HEK293 (cell line): ENCODE measurements at regions not wholly inside any gene's neighbourhood (a gene's known extent, or its start where the extent isn't known, plus 50 kb on each side); places are given as distances from the start of the nearest gene placed in this dataset.
"Not testable (repeated sequence)": the region's sequence is repeated elsewhere in the genome, so short reads cannot be mapped to it uniquely, and the experiment has no call there.

Experiments
- CTCF ChIA-PET: fragments of 350-600 bp; formaldehyde crosslinking; extraction: SDS; loops from one replicate; lab custom pipeline; 2021; ENCODE audit warnings: antibody characterized with exemption; lab: Yijun Ruan, JAX
- POLR2A ChIA-PET: fragments of 300-600 bp; formaldehyde crosslinking; extraction: SDS; loops from one replicate; lab custom pipeline; 2020; ENCODE audit warnings: antibody characterized with exemption, inconsistent platforms; lab: Yijun Ruan, JAX
- H3K27ac ChIP-seq: fragments of 200-500 bp; sonication (Bioruptor generic); 2 replicates; pipeline ENCODE4 v1.5.1; 2014; ENCODE audit warnings: low read depth, low read length, control low read depth, inconsistent platforms; ENCODE audit errors: extremely low read depth
- H3K36me3 ChIP-seq, 2 experiments: fragments of 200-500 bp in 1 of 2; sonication (Bioruptor generic) in 1 of 2; 1 replicate in 1 of 2; 2 replicates in 1 of 2; pipeline ENCODE4 v1.5.1; 2014 to 2017; ENCODE audit warnings: inconsistent platforms in 2 of 2, low read length in 2 of 2; ENCODE audit not compliant: control insufficient read depth in 2 of 2, insufficient read depth in 1 of 2
- H3K4me1 ChIP-seq: fragments of 200-500 bp; sonication (Bioruptor generic); 2 replicates; pipeline ENCODE4 v1.5.1; 2014; ENCODE audit warnings: mild to moderate bottlenecking, low read length, inconsistent platforms; ENCODE audit not compliant: control insufficient read depth, insufficient read depth
- H3K4me3 ChIP-seq: 2 replicates; pipeline ENCODE4 v1.5.1; 2011; ENCODE audit warnings: low read depth, mild to moderate bottlenecking, control low read depth, low read length, moderate library complexity
- H3K9me3 ChIP-seq: fragments of 200-500 bp; sonication (Bioruptor generic); 2 replicates; pipeline ENCODE4 v1.5.1; 2014; ENCODE audit warnings: low read depth, low read length, inconsistent platforms; ENCODE audit not compliant: control insufficient read depth, insufficient read depth
- GLI4 ChIP-seq: fragments of 450-650 bp; formaldehyde crosslinking; IDR thresholded peaks from 2 replicates; pipeline ENCODE4 v1.5.1; 2016; ENCODE audit warnings: missing biosample characterization, missing genetic modification characterization
- MZF1 ChIP-seq: fragments of 450-650 bp; formaldehyde crosslinking; IDR thresholded peaks from 2 replicates; pipeline ENCODE4 v1.5.1; 2017; ENCODE audit warnings: missing biosample characterization, missing genetic modification characterization, borderline replicate concordance
- PRDM1 ChIP-seq: fragments of 450-650 bp; formaldehyde crosslinking; IDR thresholded peaks from 2 replicates; pipeline ENCODE4; 2016; ENCODE audit warnings: missing biosample characterization, missing genetic modification characterization
- REST ChIP-seq: fragments of 450-650 bp; formaldehyde crosslinking; IDR thresholded peaks from 2 replicates; pipeline ENCODE4 v1.5.1; 2016; ENCODE audit warnings: missing biosample characterization, missing genetic modification characterization
- ZBTB49 ChIP-seq: fragments of 450-650 bp; formaldehyde crosslinking; IDR thresholded peaks from 2 replicates; pipeline ENCODE4 v1.5.1; 2016; ENCODE audit warnings: missing biosample characterization, missing genetic modification characterization, low read depth
- ZFHX2 ChIP-seq: fragments of 450-650 bp; formaldehyde crosslinking; conservative IDR thresholded peaks from 2 replicates; pipeline ENCODE4 v1.5.1; 2016; ENCODE audit warnings: missing biosample characterization, missing genetic modification characterization
- ZIC2 ChIP-seq: fragments of 450-650 bp; formaldehyde crosslinking; IDR thresholded peaks from 2 replicates; pipeline ENCODE4 v1.5.1; 2016; ENCODE audit warnings: missing biosample characterization, missing genetic modification characterization
- ZNF121 ChIP-seq: fragments of 450-650 bp; formaldehyde crosslinking; IDR thresholded peaks from 2 replicates; pipeline ENCODE4 v1.5.1; 2016; ENCODE audit warnings: missing biosample characterization, missing genetic modification characterization
- ZNF133 ChIP-seq: fragments of 450-650 bp; formaldehyde crosslinking; IDR thresholded peaks from 2 replicates; pipeline ENCODE4 v1.5.1; 2016; ENCODE audit warnings: missing biosample characterization, missing genetic modification characterization
- ZNF146 ChIP-seq: fragments of 450-650 bp; formaldehyde crosslinking; IDR thresholded peaks from 2 replicates; pipeline ENCODE4 v1.5.1; 2016; ENCODE audit warnings: missing biosample characterization, missing genetic modification characterization
- ZNF280D ChIP-seq: fragments of 450-650 bp; formaldehyde crosslinking; IDR thresholded peaks from 2 replicates; pipeline ENCODE4 v1.5.1; 2016; ENCODE audit warnings: missing biosample characterization, missing genetic modification characterization
- ZNF335 ChIP-seq: fragments of 450-650 bp; formaldehyde crosslinking; conservative IDR thresholded peaks from 2 replicates; pipeline ENCODE4 v1.5.1; 2016; ENCODE audit warnings: missing biosample characterization, missing genetic modification characterization
- ZNF391 ChIP-seq: fragments of 450-650 bp; formaldehyde crosslinking; IDR thresholded peaks from 2 replicates; pipeline ENCODE4 v1.5.1; 2016; ENCODE audit warnings: low read depth, missing biosample characterization, missing genetic modification characterization, borderline replicate concordance
- ZNF449 ChIP-seq: fragments of 450-650 bp; formaldehyde crosslinking; IDR thresholded peaks from 2 replicates; pipeline ENCODE4 v1.5.1; 2017; ENCODE audit warnings: missing biosample characterization, mild to moderate bottlenecking, missing genetic modification characterization, moderate library complexity
- ZNF513 ChIP-seq: fragments of 450-650 bp; IDR thresholded peaks from 2 replicates; pipeline ENCODE4 v1.5.1; 2018; ENCODE audit warnings: missing biosample characterization, missing genetic modification characterization
- TF ChIP-seq, protein P1 (sequence below): fragments of 450-650 bp; formaldehyde crosslinking; IDR thresholded peaks from 2 replicates; pipeline ENCODE4 v1.5.1; 2016; ENCODE audit warnings: missing biosample characterization, missing genetic modification characterization

GRCh38 chr3:145457825-145458552, 703.0 kb downstream of the PLOD2 start:
- no peaks in the 10 kb centered on the region for H3K36me3 ChIP-seq
- POLR2A ChIA-PET = no interaction called here
- no peak overlapping the region for H3K27ac ChIP-seq
- no peak overlapping the region for H3K4me3 ChIP-seq
- TF ChIP-seq ZFHX2 (tag by site-specific recombination) = no peak
- TF ChIP-seq, all 188 proteins: peak for 0
- CTCF ChIA-PET = no interaction called here
- H3K4me1 ChIP-seq = no peaks in the 10 kb centered on the region
- no peaks in the 10 kb centered on the region for H3K9me3 ChIP-seq

DNA sequence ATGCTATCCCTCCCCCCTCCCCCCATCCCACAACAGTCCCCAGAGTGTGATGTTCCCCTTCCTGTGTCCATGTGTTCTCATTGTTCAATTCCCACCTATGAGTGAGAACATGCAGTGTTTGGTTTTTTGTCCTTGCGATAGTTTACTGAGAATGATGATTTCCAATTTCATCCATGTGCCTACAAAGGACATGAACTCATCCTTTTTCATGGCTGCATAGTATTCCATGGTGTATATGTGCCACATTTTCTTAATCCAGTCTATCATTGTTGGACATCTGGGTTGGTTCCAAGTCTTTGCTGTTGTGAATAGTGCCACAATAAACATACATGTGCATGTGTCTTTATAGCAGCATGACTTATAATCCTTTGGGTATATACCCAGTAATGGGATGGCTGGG, 701.3 kb downstream of the PLOD2 start:
- H3K4me1 ChIP-seq, H3K27ac ChIP-seq, CTCF ChIA-PET, H3K9me3 ChIP-seq, POLR2A ChIA-PET, H3K36me3 ChIP-seq, H3K4me3 ChIP-seq: not testable (repeated sequence)
- TF ChIP-seq ZNF146 (tag by site-specific recombination) = peak; percentile 63
- 0 out of 2 replicates have a peak, but pooled peaks have one; percentile 63 for TF ChIP-seq ZNF280D

DNA sequence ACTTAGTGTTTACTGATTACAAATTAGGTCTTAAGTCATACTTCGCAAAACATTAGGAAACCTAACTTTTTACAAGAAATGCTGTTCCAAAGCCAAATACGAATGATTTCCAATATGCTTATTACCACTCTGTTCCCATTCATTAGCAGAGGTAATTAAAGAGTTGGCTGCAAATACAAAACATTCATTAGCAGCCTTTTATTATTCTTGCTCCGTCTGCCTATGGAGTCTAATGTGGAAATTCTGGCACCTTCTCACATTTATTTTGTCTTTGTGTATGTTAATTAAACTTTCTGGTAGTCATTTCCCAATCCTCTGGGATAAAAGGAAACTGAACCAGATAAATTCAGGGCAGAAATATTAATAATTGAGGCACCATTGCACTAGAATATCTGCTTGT, 689.0 kb downstream of the PLOD2 start:
- H3K36me3 ChIP-seq = no peaks in the 10 kb centered on the region
- no peaks in the 10 kb centered on the region for H3K9me3 ChIP-seq
- no peak overlapping the region for H3K4me3 ChIP-seq
- ChIA-PET POLR2A (no interaction called here), CTCF (no interaction called here)
- H3K4me1 ChIP-seq = no peaks in the 10 kb centered on the region
- H3K27ac ChIP-seq = no peak overlapping the region
- no peak for TF ChIP-seq ZNF449
- TF ChIP-seq ZNF133 (tag by site-specific recombination) = no peak
- TF ChIP-seq ZNF391 (tag by site-specific recombination) = no peak
- TF ChIP-seq ZIC2 = no peak
- no peak for TF ChIP-seq ZNF513
- TF ChIP-seq MZF1 = no peak
- no peak for TF ChIP-seq REST (tag by site-specific recombination)
- TF ChIP-seq PRDM1 = no peak
- TF ChIP-seq, protein P1, sequence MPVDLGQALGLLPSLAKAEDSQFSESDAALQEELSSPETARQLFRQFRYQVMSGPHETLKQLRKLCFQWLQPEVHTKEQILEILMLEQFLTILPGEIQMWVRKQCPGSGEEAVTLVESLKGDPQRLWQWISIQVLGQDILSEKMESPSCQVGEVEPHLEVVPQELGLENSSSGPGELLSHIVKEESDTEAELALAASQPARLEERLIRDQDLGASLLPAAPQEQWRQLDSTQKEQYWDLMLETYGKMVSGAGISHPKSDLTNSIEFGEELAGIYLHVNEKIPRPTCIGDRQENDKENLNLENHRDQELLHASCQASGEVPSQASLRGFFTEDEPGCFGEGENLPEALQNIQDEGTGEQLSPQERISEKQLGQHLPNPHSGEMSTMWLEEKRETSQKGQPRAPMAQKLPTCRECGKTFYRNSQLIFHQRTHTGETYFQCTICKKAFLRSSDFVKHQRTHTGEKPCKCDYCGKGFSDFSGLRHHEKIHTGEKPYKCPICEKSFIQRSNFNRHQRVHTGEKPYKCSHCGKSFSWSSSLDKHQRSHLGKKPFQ (tag by site-specific recombination) = no peak
- no peak for TF ChIP-seq ZBTB49 (tag by site-specific recombination)
- TF ChIP-seq ZNF121 (tag by site-specific recombination) = no peak
- TF ChIP-seq GLI4 (tag by site-specific recombination) = no peak
- no peak for TF ChIP-seq ZNF335 (tag by site-specific recombination)
